GM23248 (cell line): ENCODE measurements at regions not wholly inside any gene's neighbourhood (a gene's known extent, or its start where the extent isn't known, plus 50 kb on each side); places are given as distances from the start of the nearest gene placed in this dataset.

ENCODE experiments used
- EZH2 ChIP-seq: fragments of 200-600 bp; sonication (generic); IDR thresholded peaks from 2 replicates; pipeline ENCODE4 v1.6.1; 2018; ENCODE audit warnings: antibody characterized with exemption, mild to moderate bottlenecking; ENCODE audit not compliant: insufficient read depth, poor library complexity, severe bottlenecking
- EZH2phosphoT487 ChIP-seq: fragments of 200-600 bp; sonication (generic); IDR thresholded peaks from 2 replicates; pipeline ENCODE4 v1.6.1; 2018; ENCODE audit warnings: antibody characterized with exemption, moderate library complexity, mild to moderate bottlenecking, low read depth; ENCODE audit not compliant: insufficient read depth

DNA sequence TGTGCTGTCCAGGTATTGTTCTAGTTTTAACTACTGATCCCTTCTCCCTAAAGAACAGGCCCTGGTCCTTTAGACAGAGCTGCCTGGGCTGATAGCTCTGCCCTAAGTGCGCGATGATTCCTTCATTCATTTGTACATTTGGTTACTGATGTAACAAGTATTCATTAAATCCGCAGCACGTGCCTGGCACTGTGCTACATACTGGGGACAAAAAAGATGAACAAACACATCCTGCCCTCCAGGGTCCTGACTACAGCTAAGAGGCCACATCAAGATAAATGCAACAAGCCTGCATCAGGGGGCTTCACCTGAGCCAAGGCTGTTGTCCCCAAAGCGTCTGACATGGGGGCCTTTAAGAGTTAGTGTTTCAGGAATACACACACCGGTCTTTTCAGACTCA lies 99.0 kb upstream of the PODXL start:
- TF ChIP-seq EZH2 (no peak), EZH2phosphoT487 (no peak)
